Kidney (tissue), 13 donors: ENCODE measurements at regions not wholly inside any gene's neighbourhood (a gene's known extent, or its start where the extent isn't known, plus 50 kb on each side); places are given as distances from the start of the nearest gene placed in this dataset.

Experiments
- DNase-seq, 5 donors: peaks; one replicate each; pipeline ENCODE4 v3.0.0-alpha.2; 2013 to 2020
- FAIRE-seq: peaks from 2 replicates; lab custom pipeline; 2012; peaks lifted over from hg19 to GRCh38; lab: Jason Lieb, UNC
- H3K27ac ChIP-seq, 2 donors: one replicate each; pipeline ENCODE4 v1.7.0; 2013; ENCODE audit warnings: low read depth in 2 of 2, low read length in 2 of 2, inconsistent platforms in 1 of 2
- H3K27me3 ChIP-seq: one replicate; pipeline ENCODE4 v1.7.1; 2013; ENCODE audit warnings: low read length, inconsistent platforms; ENCODE audit not compliant: control insufficient read depth, insufficient read depth
- H3K36me3 ChIP-seq, 3 donors: one replicate each; pipeline versions ENCODE4 v1.7.0 to v1.7.1; 2013; ENCODE audit warnings: low read length in 3 of 3, control low read depth in 1 of 3, inconsistent platforms in 1 of 3; ENCODE audit not compliant: insufficient read depth in 3 of 3, control insufficient read depth in 2 of 3
- H3K4me1 ChIP-seq, 3 donors: one replicate each; pipeline versions ENCODE4 v1.7.0 to v1.7.1; 2013; ENCODE audit warnings: low read length in 3 of 3, inconsistent platforms in 1 of 3, low read depth in 1 of 3; ENCODE audit not compliant: control insufficient read depth in 2 of 3, insufficient read depth in 2 of 3
- H3K4me3 ChIP-seq, 3 donors: one replicate each; pipeline versions ENCODE4 v1.7.0 to v1.8.1; 2013; ENCODE audit warnings: low read length in 3 of 3, control low read depth in 1 of 3, inconsistent platforms in 1 of 3
- H3K9ac ChIP-seq, 3 donors: one replicate each; pipeline versions ENCODE4 v1.7.0 to v1.7.1; 2013; ENCODE audit warnings: low read length in 3 of 3, control low read depth in 1 of 3, inconsistent platforms in 1 of 3
- H3K9me3 ChIP-seq, 3 donors: one replicate each; pipeline versions ENCODE4 v1.7.0 to v1.7.1; 2013; ENCODE audit warnings: low read length in 3 of 3, control low read depth in 1 of 3, inconsistent platforms in 1 of 3; ENCODE audit not compliant: control insufficient read depth in 2 of 3, insufficient read depth in 1 of 3
- CTCF ChIP-seq: IDR thresholded peaks from 3 replicates; pipeline ENCODE4 v1.5.1; 2012; ENCODE audit warnings: mild to moderate bottlenecking, moderate library complexity, borderline replicate concordance; ENCODE audit not compliant: insufficient read depth; ENCODE audit errors: extremely low read depth
- intact Hi-C: fragments of 100-400 bp; cut with DNase I; formaldehyde crosslinking; loops from one replicate; pipeline ENCODE4 v1.11.1; 2022
- donor health status: control.
- donor health status: control.
- donor health status: control.
- donor health status: control.
- donor health status: control.
- donor health status: DM: yes; HTN: yes; CAD: no.
- donor health status: Normal renal cell carcinoma (clear cell type).

- H3K4me3 ChIP-seq = no peak overlapping the region
- FAIRE-seq = no peak
- no peak for DNase-seq
- TF ChIP-seq CTCF = no peak
- intact Hi-C loops = no loop called here
- no peaks in the 10 kb centered on the region for H3K36me3 ChIP-seq
- no peak overlapping the region for H3K9ac ChIP-seq
- H3K4me1 ChIP-seq = no peaks in the 10 kb centered on the region
- no peak overlapping the region for H3K27ac ChIP-seq
- H3K9me3 ChIP-seq = no peaks in the 10 kb centered on the region
- no peaks in the 10 kb centered on the region for H3K27me3 ChIP-seq
These were observed 113.8 kb upstream of the CD82 start for GRCh38 chr11:44451706-44452105.

GRCh38 chr11:44452827-44453572 lies 112.5 kb upstream of the CD82 start:
- intact Hi-C loops = no loop called here
- Histone ChIP-seq H3K36me3 (no peaks in the 10 kb centered on the region), H3K9ac (no peak overlapping the region), H3K27ac (no peak overlapping the region), H3K4me1 (no peaks in the 10 kb centered on the region), H3K27me3 (no peaks in the 10 kb centered on the region), H3K9me3 (no peaks in the 10 kb centered on the region), H3K4me3 (no peak overlapping the region)
- DNase-seq = no peak
- TF ChIP-seq CTCF = no peak
- no peak for FAIRE-seq

- H3K27me3 ChIP-seq = no peaks in the 10 kb centered on the region
- no peak for TF ChIP-seq CTCF
- FAIRE-seq (no peak), DNase-seq (no peak)
- intact Hi-C loops = no loop called here
- no peaks in the 10 kb centered on the region for H3K36me3 ChIP-seq
- H3K9ac ChIP-seq = no peak overlapping the region
- no peaks in the 10 kb centered on the region for H3K9me3 ChIP-seq
- no peak overlapping the region for H3K4me3 ChIP-seq
- no peaks in the 10 kb centered on the region for H3K4me1 ChIP-seq
- H3K27ac ChIP-seq = no peak overlapping the region
These were observed 111.6 kb upstream of the CD82 start for GRCh38 chr11:44453871-44454270.

- H3K27ac ChIP-seq = no peak overlapping the region
- no peaks in the 10 kb centered on the region for H3K27me3 ChIP-seq
- H3K9ac ChIP-seq = no peak overlapping the region
- H3K4me3 ChIP-seq = no peak overlapping the region
- H3K9me3 ChIP-seq = no peaks in the 10 kb centered on the region
- FAIRE-seq (no peak), DNase-seq (no peak)
- intact Hi-C loops = no loop called here
- H3K36me3 ChIP-seq = no peaks in the 10 kb centered on the region
- no peaks in the 10 kb centered on the region for H3K4me1 ChIP-seq
- TF ChIP-seq CTCF = no peak
These were observed 110.8 kb upstream of the CD82 start for GRCh38 chr11:44454666-44455065.
